GM12872 (cell line): ENCODE measurements at regions not wholly inside any gene's neighbourhood (a gene's known extent, or its start where the extent isn't known, plus 50 kb on each side); places are given as distances from the start of the nearest gene placed in this dataset.

Experiments
- TF ChIP-seq, protein P1 (sequence below): IDR thresholded peaks from 3 replicates; pipeline ENCODE4 v1.5.1; 2011; ENCODE audit warnings: low read depth, mild to moderate bottlenecking, low read length, moderate library complexity; ENCODE audit not compliant: insufficient read depth

DNA sequence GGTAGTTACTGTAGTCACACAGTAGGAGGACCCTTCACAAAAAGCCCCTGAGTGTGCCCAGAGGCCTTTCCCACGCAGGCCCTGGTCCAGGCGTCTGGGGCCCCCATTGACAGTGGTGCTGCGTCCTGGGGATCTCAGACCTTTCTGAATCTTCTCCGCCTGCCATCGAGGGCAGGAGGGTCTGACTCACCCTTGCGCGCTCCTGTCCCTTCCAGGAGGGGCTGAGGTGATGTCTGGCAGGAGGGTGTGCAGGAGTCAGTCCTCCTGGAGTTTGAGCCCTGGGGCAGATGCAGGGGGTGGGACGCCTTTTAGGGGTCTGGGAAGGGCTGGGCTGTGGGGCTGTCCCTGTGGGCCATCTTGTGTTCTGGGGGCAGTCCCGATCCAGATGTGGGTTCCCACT lies 386.8 kb downstream of the TMEM121 start:
- TF ChIP-seq, protein P1, sequence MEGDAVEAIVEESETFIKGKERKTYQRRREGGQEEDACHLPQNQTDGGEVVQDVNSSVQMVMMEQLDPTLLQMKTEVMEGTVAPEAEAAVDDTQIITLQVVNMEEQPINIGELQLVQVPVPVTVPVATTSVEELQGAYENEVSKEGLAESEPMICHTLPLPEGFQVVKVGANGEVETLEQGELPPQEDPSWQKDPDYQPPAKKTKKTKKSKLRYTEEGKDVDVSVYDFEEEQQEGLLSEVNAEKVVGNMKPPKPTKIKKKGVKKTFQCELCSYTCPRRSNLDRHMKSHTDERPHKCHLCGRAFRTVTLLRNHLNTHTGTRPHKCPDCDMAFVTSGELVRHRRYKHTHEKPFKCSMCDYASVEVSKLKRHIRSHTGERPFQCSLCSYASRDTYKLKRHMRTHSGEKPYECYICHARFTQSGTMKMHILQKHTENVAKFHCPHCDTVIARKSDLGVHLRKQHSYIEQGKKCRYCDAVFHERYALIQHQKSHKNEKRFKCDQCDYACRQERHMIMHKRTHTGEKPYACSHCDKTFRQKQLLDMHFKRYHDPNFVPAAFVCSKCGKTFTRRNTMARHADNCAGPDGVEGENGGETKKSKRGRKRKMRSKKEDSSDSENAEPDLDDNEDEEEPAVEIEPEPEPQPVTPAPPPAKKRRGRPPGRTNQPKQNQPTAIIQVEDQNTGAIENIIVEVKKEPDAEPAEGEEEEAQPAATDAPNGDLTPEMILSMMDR, result no peak

DNA sequence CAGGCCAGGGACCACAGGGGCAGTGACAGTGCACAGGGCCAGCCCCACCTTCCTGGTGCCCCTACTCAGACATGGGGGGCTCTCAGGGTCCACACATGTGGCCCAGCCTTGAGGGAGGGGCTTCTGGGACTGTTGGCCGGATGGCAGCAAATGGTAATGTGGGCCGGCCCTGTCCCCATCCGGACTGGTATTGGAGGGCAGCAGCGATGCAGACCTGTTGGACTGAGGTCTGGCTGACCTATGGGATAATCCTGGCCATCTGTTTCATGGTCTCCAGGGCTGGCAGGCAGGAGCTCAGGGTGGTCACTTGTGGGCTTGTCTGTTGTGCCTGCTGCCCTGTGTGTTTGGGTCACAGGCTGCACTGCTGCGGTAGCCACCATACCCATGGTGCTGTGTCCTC lies 387.5 kb downstream of the TMEM121 start:
- TF ChIP-seq, protein P1, result no peak

GRCh38 chr14:105914738-105915385 lies 388.5 kb downstream of the TMEM121 start:
- TF ChIP-seq, protein P1, result no peak

- TF ChIP-seq, protein P1, result no peak
These were observed 391.6 kb downstream of the TMEM121 start for GRCh38 chr14:105917933-105918436.

GRCh38 chr14:105918496-105919262 lies 392.3 kb downstream of the TMEM121 start:
- TF ChIP-seq, protein P1, result no peak

DNA sequence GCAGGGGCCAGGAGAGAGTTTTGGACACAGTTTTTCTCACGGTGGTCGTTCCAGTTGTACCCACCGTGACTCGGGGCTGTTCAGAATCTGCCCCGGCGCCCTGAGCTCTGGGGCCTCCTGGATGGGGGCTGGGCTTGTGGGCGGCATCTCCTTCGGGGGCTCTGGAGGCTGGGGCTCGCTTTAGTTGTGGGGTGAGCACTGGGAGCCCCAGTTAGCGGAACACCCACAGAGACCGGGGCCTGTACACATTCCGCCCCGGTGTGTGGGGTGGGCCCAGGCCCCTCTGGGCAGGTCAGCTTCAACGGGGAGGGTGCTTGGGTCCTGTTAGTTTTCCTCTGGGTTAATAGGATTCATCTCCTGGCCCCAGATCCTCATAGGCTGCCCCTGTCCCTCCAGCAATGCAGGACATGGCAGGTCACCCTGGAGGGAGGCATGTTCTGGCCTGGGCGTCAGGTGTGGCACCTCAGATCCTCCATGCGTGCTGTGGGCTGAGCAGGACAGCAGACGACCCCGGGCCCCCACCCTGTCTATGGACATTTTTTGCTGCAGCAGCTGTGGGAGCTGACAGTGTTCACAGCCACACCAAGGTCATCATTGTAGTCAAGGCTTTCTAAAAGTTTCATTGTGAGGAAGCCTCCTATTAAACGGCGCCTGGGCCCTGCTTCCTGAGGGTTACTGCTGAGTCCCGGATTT lies 393.2 kb downstream of the TMEM121 start:
- TF ChIP-seq, protein P1, result no peak

DNA sequence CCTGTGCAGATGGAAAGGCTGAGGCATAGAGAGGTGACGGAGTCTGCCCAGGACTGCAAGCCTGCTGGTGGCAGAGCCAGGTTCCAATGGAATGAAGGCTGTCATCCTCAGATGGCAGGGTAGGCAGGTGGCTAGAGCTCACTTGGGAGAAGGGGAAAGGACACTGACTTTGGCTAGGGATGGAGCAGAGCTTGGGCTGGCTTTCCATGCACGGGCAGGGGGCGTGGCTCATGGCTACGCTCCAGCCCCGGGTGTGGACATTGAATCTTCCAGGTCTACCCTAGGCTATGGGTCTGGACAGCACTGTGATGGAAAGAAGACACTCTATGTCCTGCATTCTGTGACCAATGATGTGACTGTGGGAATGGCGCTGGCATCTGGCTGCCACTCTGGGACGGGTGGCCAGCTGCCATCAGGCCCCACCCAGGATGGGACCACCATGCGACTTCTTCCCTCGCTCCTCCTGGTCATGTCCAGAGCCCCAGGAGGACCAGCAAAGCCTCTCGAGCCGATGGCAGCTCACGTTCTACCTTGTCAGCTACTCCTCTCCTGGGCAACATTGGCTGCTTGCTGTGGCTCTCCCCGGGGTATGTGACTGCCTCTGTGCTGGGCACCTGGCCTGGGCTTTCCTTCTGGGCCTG lies 398.7 kb downstream of the TMEM121 start:
- TF ChIP-seq, protein P1, result no peak
